H1 (cell line): ENCODE measurements at regions not wholly inside any gene's neighbourhood (a gene's known extent, or its start where the extent isn't known, plus 50 kb on each side); places are given as distances from the start of the nearest gene placed in this dataset.
A peak's percentile ranks its signal among the peaks of the same experiment; 100 is the strongest.

ENCODE experiments used
- CTCF ChIA-PET: fragments of 300-600 bp; sonication (Branson Sonifier 250); formaldehyde crosslinking; loops from one replicate; lab custom pipeline; 2021; ENCODE audit not compliant: partially characterized antibody; lab: Charles Lee
- POLR2A ChIA-PET: fragments of 300-600 bp; sonication (Branson Sonifier 250); formaldehyde crosslinking; loops from one replicate; lab custom pipeline; 2021; ENCODE audit warnings: inconsistent platforms; ENCODE audit not compliant: partially characterized antibody; lab: Charles Lee
- DNase-seq, 2 experiments: peaks; one replicate each; pipeline versions ENCODE4 v3.0.0 to v3.0.0-alpha.2; 2010 to 2022; ENCODE audit warnings: low spot score in 2 of 2, low read depth in 1 of 2, mixed read lengths in 1 of 2
- FAIRE-seq: peaks from 2 replicates; lab custom pipeline; 2011; peaks lifted over from hg19 to GRCh38; lab: Jason Lieb, UNC
- H2AFZ ChIP-seq: 2 replicates; pipeline ENCODE4 v1.8.1; 2012; ENCODE audit warnings: low read length, inconsistent platforms
- H2AK5ac ChIP-seq: 2 replicates; pipeline ENCODE4 v1.6.1; 2013; ENCODE audit warnings: low read depth, low read length
- H2BK120ac ChIP-seq: replicated peaks from 2 replicates; pipeline ENCODE3; 2013; ENCODE audit warnings: low read depth, low read length, inconsistent platforms
- H2BK12ac ChIP-seq: 2 replicates; pipeline ENCODE4 v1.6.1; 2013; ENCODE audit warnings: low read depth, low read length
- H2BK15ac ChIP-seq: 2 replicates; pipeline ENCODE4 v1.6.1; 2013; ENCODE audit warnings: low read length
- H2BK20ac ChIP-seq: 2 replicates; pipeline ENCODE4 v1.6.1; 2013; ENCODE audit warnings: low read length
- H2BK5ac ChIP-seq: 2 replicates; pipeline ENCODE4 v1.6.1; 2013; ENCODE audit warnings: low read depth, low read length
- H3K14ac ChIP-seq: 2 replicates; pipeline ENCODE4 v1.6.1; 2013; ENCODE audit warnings: inconsistent platforms; ENCODE audit not compliant: insufficient read length
- H3K18ac ChIP-seq: 2 replicates; pipeline ENCODE4 v1.6.1; 2013; ENCODE audit warnings: low read length; ENCODE audit errors: extremely low read depth
- H3K23ac ChIP-seq: 2 replicates; pipeline ENCODE4 v1.6.1; 2013; ENCODE audit warnings: inconsistent platforms; ENCODE audit not compliant: insufficient read length
- H3K23me2 ChIP-seq: 2 replicates; pipeline ENCODE4 v1.6.1; 2013; ENCODE audit warnings: low read depth, low read length
- H3K27ac ChIP-seq: 2 replicates; pipeline ENCODE4 v1.6.1; 2011; ENCODE audit warnings: low read depth, low read length, inconsistent platforms
- H3K27me3 ChIP-seq, 4 experiments: replicated peaks in 1 of 4; 1 replicate in 1 of 4; 2 replicates in 3 of 4; pipeline versions ENCODE4 v1.6.1 to v1.8.1; 2011 to 2013; ENCODE audit warnings: low read length in 3 of 4, mild to moderate bottlenecking in 3 of 4, inconsistent platforms in 2 of 4, mixed read lengths in 2 of 4, moderate library complexity in 1 of 4; ENCODE audit not compliant: control insufficient read depth in 3 of 4, insufficient read depth in 3 of 4; ENCODE audit errors: extremely low read depth in 1 of 4
- H3K36me3 ChIP-seq, 4 experiments: 2 replicates each; pipeline versions ENCODE4 v1.6.1 to v1.8.1; 2011 to 2013; ENCODE audit warnings: mild to moderate bottlenecking in 4 of 4, low read length in 3 of 4, moderate library complexity in 2 of 4, control low read depth in 1 of 4, inconsistent platforms in 1 of 4; ENCODE audit not compliant: insufficient read depth in 4 of 4, control insufficient read depth in 2 of 4
- H3K4ac ChIP-seq: replicated peaks from 2 replicates; pipeline ENCODE3; 2013; ENCODE audit warnings: low read length, low read depth, mixed read lengths, inconsistent platforms; ENCODE audit not compliant: insufficient read length
- H3K4me1 ChIP-seq, 4 experiments: replicated peaks in 1 of 4; 1 replicate in 1 of 4; 2 replicates in 3 of 4; pipeline versions ENCODE4 v1.6.1 to v1.8.1; 2011 to 2013; ENCODE audit warnings: low read length in 3 of 4, inconsistent platforms in 2 of 4, mixed read lengths in 1 of 4; ENCODE audit not compliant: insufficient read depth in 4 of 4, control insufficient read depth in 3 of 4
- H3K4me2 ChIP-seq, 2 experiments: 2 replicates each; pipeline versions ENCODE4 v1.6.1 to v1.8.1; 2011 to 2013; ENCODE audit warnings: low read depth in 2 of 2, low read length in 2 of 2, control low read depth in 1 of 2, inconsistent platforms in 1 of 2, mild to moderate bottlenecking in 1 of 2; ENCODE audit not compliant: insufficient read depth in 1 of 2
- H3K4me3 ChIP-seq, 4 experiments: fragments of 200-600, 300-600 bp in 1 of 4; sonication (generic), shearing (Covaris generic), sonication (Bioruptor Twin) in 1 of 4; 2 replicates each; pipeline versions ENCODE4 v1.5.1 to v1.8.1; 2011 to 2016; ENCODE audit warnings: low read length in 4 of 4, low read depth in 3 of 4, control low read depth in 2 of 4, inconsistent platforms in 2 of 4, mild to moderate bottlenecking in 2 of 4, mixed read lengths in 1 of 4, moderate library complexity in 1 of 4; ENCODE audit not compliant: insufficient read depth in 2 of 4; ENCODE audit errors: extremely low read depth in 1 of 4
- H3K56ac ChIP-seq: replicated peaks from 2 replicates; pipeline ENCODE3; 2013; ENCODE audit warnings: low read depth, mild to moderate bottlenecking, mixed read lengths, low read length, inconsistent platforms; ENCODE audit not compliant: insufficient read length
- H3K79me1 ChIP-seq: 2 replicates; pipeline ENCODE4 v1.6.1; 2013; ENCODE audit warnings: low read depth, low read length, control low read depth
- H3K79me2 ChIP-seq, 2 experiments: 2 replicates each; pipeline versions ENCODE4 v1.6.1 to v1.8.1; 2012 to 2013; ENCODE audit warnings: low read length in 2 of 2, mild to moderate bottlenecking in 2 of 2, inconsistent platforms in 1 of 2; ENCODE audit not compliant: insufficient read depth in 2 of 2, control insufficient read depth in 1 of 2
- H3K9ac ChIP-seq, 4 experiments: replicated peaks in 1 of 4; 1 replicate in 1 of 4; 2 replicates in 3 of 4; pipeline versions ENCODE4 v1.6.1 to v1.8.1; 2011 to 2013; ENCODE audit warnings: low read depth in 3 of 4, low read length in 3 of 4, control low read depth in 2 of 4, mild to moderate bottlenecking in 2 of 4, moderate library complexity in 2 of 4, inconsistent platforms in 1 of 4; ENCODE audit errors: extremely low read depth in 1 of 4
- H3K9me3 ChIP-seq, 2 experiments: 2 replicates each; pipeline versions ENCODE4 v1.6.1 to v1.8.1; 2012 to 2013; ENCODE audit warnings: mild to moderate bottlenecking in 2 of 2, moderate library complexity in 2 of 2, control low read depth in 1 of 2, inconsistent platforms in 1 of 2, low read depth in 1 of 2, low read length in 1 of 2, mixed read lengths in 1 of 2; ENCODE audit not compliant: insufficient read depth in 2 of 2
- H4K20me1 ChIP-seq, 2 experiments: replicated peaks in 1 of 2; 2 replicates each; pipeline versions ENCODE3 to v1.8.1; 2011 to 2013; ENCODE audit warnings: inconsistent platforms in 2 of 2, low read length in 2 of 2, mild to moderate bottlenecking in 1 of 2; ENCODE audit not compliant: insufficient read depth in 2 of 2, control insufficient read depth in 1 of 2
- H4K5ac ChIP-seq: 2 replicates; pipeline ENCODE4 v1.6.1; 2013; ENCODE audit warnings: low read length, low read depth, mixed read lengths, inconsistent platforms; ENCODE audit not compliant: insufficient read length
- H4K8ac ChIP-seq: 2 replicates; pipeline ENCODE4 v1.8.0; 2013; ENCODE audit warnings: mild to moderate bottlenecking, moderate library complexity, low read length, inconsistent platforms; ENCODE audit not compliant: insufficient read depth; ENCODE audit errors: extremely low read depth
- H4K91ac ChIP-seq: replicated peaks from 2 replicates; pipeline ENCODE3; 2013; ENCODE audit warnings: low read length, mixed read lengths, inconsistent platforms; ENCODE audit not compliant: insufficient read length
- RAD21 ChIP-seq, 2 experiments: IDR thresholded peaks in 1 of 2; conservative IDR thresholded peaks in 1 of 2; 2 replicates each; pipeline ENCODE4 v1.6.1; 2011; ENCODE audit warnings: low read depth in 2 of 2, low read length in 2 of 2, improper control_type of control experiment in 1 of 2, inconsistent platforms in 1 of 2, mild to moderate bottlenecking in 1 of 2, moderate library complexity in 1 of 2
- RXRA ChIP-seq: IDR thresholded peaks from 2 replicates; pipeline ENCODE4 v1.6.1; 2011; ENCODE audit warnings: low read depth, mild to moderate bottlenecking, low read length, moderate library complexity; ENCODE audit not compliant: insufficient read depth
- TEAD4 ChIP-seq: IDR thresholded peaks from 2 replicates; pipeline ENCODE4 v1.6.1; 2012; ENCODE audit warnings: low read depth, low read length, inconsistent platforms, mixed read lengths
- whole genome bisulfite sequencing, 2 experiments: shearing (Covaris generic) in 1 of 2; methylation state at CpG; one replicate each; pipeline versions ENCODE4 v1.1.6 to v1.1.7; 2013 to 2015; ENCODE audit warnings: low lambda C conversion rate in 2 of 2, mixed read lengths in 2 of 2, inconsistent platforms in 1 of 2, low coverage in 1 of 2, missing lambda C conversion rate in 1 of 2; ENCODE audit not compliant: insufficient replicate concordance in 2 of 2, insufficient coverage in 1 of 2, insufficient read length in 1 of 2; ENCODE audit errors: extremely low coverage in 1 of 2, missing lambda C conversion rate in 1 of 2; 5-methylcytosine and 5-hydroxymethylcytosine counted together
- TF ChIP-seq, protein P1 (sequence below), 3 experiments: IDR thresholded peaks; 1 replicate in 2 of 3; 2 replicates in 1 of 3; pipeline versions ENCODE4 v1.5.1 to v1.6.1; 2011; ENCODE audit warnings: low read length in 3 of 3, mild to moderate bottlenecking in 3 of 3, inconsistent platforms in 2 of 3, low read depth in 1 of 3, moderate library complexity in 1 of 3; ENCODE audit not compliant: insufficient read depth in 1 of 3; ENCODE audit errors: control extremely low read depth in 1 of 3

DNA sequence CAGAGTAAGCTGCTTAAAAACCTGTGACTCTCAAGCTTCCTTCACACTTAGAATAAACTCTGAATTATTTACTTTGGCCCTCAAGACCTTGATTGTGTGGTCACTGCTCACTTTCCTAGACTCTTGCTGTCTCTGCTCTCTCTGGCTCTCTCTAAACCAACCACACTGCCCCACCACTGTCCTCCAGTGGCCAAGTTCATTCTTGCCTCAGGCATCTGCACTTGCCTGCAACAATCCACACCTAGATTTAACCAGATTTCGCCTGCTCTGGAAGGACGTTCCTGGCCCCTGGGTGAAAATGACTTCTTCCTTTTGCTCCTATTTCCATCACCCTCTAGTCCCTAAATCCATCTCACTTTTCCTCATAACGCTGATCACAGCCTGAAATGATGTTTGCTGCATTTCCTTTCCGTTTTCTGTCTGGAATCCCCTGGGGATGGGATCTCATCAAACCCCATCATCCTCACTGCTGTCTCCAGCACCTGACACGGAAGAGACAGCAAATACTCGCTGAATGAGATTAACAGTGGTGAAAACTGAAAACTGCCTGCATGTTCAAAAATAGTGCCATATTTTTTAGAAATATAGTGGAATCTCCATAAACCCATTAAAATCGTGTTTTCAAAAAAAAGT is 232.6 kb downstream of the UQCRFS1 start:
- H3K9me3 ChIP-seq, result no peaks in the 10 kb centered on the region
- no peak overlapping the region for H4K8ac ChIP-seq
- no peak overlapping the region for H3K4me2 ChIP-seq
- CTCF ChIA-PET, result interaction anchor here (0.7 to 1.9 kb wide), 5 partner anchors 17 to 438 kb away, joined by 4 to 5 read pairs (median 4); no protein-coding TSS in a partner anchor
- H4K91ac ChIP-seq, result no peak overlapping the region
- H2BK20ac ChIP-seq, result no peak overlapping the region
- no peak overlapping the region for H2BK120ac ChIP-seq
- H4K5ac ChIP-seq, result no peak overlapping the region
- no peak overlapping the region for H3K27ac ChIP-seq
- no peak overlapping the region for H3K9ac ChIP-seq
- no peak for DNase-seq
- H3K4me1 ChIP-seq, result no peaks in the 10 kb centered on the region; a peak in 1 of 7 replicates
- TF ChIP-seq RAD21 (IDR thresholded peaks at IDR 0.05 in 1 of 2, conservative IDR thresholded peaks at IDR 0.05 in 1 of 2; ENCODE audit: low read depth in 2 of 2, low read length in 2 of 2) (peak; percentile 74 to 82), RXRA (no peak), TEAD4 (peak; percentile 61; the same call in 1 of the 2 replicates)
- TF ChIP-seq, protein P1, sequence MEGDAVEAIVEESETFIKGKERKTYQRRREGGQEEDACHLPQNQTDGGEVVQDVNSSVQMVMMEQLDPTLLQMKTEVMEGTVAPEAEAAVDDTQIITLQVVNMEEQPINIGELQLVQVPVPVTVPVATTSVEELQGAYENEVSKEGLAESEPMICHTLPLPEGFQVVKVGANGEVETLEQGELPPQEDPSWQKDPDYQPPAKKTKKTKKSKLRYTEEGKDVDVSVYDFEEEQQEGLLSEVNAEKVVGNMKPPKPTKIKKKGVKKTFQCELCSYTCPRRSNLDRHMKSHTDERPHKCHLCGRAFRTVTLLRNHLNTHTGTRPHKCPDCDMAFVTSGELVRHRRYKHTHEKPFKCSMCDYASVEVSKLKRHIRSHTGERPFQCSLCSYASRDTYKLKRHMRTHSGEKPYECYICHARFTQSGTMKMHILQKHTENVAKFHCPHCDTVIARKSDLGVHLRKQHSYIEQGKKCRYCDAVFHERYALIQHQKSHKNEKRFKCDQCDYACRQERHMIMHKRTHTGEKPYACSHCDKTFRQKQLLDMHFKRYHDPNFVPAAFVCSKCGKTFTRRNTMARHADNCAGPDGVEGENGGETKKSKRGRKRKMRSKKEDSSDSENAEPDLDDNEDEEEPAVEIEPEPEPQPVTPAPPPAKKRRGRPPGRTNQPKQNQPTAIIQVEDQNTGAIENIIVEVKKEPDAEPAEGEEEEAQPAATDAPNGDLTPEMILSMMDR (IDR thresholded peaks at IDR 0.05; ENCODE audit: control extremely low read depth in 1 of 3, insufficient read depth in 1 of 3, low read depth in 1 of 3, low read length in 3 of 3), result peak; percentile 68 to 89 (median 72)
- TF ChIP-seq, all 59 proteins: peak for 3
- no peak overlapping the region for H3K18ac ChIP-seq
- 87% methylated on average over 7 of the region's 7 CpGs; no CpG with 5 or more reads in 1 of the 2 experiments for WGBS, 2 experiments
- no peak overlapping the region for H3K14ac ChIP-seq
- H2BK5ac ChIP-seq, result no peak overlapping the region
- no peaks in the 10 kb centered on the region for H3K36me3 ChIP-seq
- H3K79me1 ChIP-seq, result no peaks in the 10 kb centered on the region
- no peak overlapping the region for H3K4ac ChIP-seq
- H3K79me2 ChIP-seq, result no peaks in the 10 kb centered on the region
- H2BK12ac ChIP-seq, result no peak overlapping the region
- H2AFZ ChIP-seq, result peak overlapping the region; percentile 60; the same call in 1 of the 2 replicates
- H3K4me3 ChIP-seq, result no peak overlapping the region
- POLR2A ChIA-PET, result no interaction called here
- H2BK15ac ChIP-seq, result no peak overlapping the region
- H3K23me2 ChIP-seq, result no peaks in the 10 kb centered on the region
- H2AK5ac ChIP-seq, result no peak overlapping the region
- no peak overlapping the region for H3K56ac ChIP-seq
- FAIRE-seq, result peak; percentile 57
- H3K23ac ChIP-seq, result no peak overlapping the region
- H3K27me3 ChIP-seq, result no peaks in the 10 kb centered on the region
- H4K20me1 ChIP-seq, result no peaks in the 10 kb centered on the region
